GM18507 (cell line): ENCODE measurements at regions not wholly inside any gene's neighbourhood (a gene's known extent, or its start where the extent isn't known, plus 50 kb on each side); places are given as distances from the start of the nearest gene placed in this dataset.

Experiments used
- DNase-seq: peaks from one replicate; pipeline ENCODE4 v3.0.0; 2011; ENCODE audit warnings: low read depth; ENCODE audit not compliant: insufficient read length; ENCODE audit errors: extremely low spot score
- FAIRE-seq: peaks from 2 replicates; lab custom pipeline; 2011; peaks lifted over from hg19 to GRCh38; lab: Jason Lieb, UNC

DNA sequence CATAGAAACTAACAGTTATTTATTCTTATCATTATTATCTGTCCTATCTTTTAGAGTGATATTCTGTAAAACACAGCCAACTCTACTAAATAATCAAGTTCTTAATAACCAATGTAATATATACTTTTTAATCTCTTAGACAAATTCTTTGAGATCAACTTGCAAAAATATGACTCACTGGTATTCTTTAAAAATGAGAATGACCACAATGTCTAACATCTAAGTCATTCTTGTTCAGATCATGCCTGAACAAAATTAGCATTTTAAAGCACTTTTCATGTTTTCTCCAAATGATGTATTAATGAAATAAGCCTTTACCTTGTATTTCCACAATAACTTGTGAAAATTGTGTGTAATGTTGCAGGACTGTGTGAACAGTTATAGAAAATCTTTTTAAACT, 356.9 kb upstream of the RGMB start:
- FAIRE-seq (no peak), DNase-seq (no peak)

DNA sequence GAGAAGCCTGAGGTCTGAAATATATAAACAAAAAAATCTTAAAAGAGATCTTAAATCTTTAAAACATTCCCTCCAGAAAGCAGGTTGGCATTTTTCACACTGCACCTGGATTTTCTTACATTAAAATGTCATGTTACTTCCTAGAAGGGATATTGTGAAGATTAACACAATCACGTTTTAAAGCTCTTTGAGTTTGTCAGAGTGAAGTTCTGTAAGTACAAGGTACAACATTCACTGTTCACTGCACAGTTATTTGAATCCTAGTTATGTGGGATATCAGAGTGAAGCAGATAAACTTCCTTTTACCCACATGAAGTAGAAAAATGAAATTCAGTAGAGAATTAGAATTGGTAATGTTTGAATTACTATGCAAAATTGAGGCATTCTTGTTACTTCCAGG, 353.6 kb upstream of the RGMB start:
- DNase-seq (no peak), FAIRE-seq (no peak)

DNA sequence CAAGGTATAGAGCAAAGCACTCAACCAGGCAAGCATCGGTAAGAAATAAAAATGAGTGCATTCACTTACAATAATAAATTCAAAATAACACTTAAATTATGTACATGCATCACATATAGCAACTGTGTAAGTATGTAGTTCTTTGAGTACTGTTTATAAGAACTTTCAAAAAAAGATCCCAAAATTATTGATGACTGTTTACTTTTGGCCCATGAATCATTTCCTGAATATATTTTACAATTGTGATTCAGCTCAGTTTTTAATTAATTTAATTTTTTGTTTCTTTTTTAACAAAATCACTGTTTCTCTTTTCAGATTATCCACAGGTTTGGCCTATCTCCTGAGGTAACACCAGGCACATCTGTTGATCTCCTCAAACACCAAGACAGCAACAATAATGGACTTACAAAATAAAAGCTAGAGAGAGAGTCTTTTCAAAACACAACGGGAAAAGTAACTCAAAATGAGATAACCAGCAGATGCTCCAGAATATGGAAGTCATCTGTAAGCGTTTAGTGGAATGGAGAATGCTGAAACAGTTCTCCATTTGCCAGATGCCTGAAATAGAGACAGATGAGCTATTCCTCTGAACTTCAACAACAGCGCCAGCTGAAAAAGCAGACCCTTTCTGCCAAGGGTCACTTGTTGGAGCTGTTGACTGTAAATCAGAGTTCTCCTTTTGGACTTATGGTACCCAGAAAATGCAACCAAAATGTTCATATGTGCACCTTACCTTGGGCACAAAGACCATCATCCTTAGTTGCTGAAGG, 348.6 kb upstream of the RGMB start:
- no peak for FAIRE-seq

DNA sequence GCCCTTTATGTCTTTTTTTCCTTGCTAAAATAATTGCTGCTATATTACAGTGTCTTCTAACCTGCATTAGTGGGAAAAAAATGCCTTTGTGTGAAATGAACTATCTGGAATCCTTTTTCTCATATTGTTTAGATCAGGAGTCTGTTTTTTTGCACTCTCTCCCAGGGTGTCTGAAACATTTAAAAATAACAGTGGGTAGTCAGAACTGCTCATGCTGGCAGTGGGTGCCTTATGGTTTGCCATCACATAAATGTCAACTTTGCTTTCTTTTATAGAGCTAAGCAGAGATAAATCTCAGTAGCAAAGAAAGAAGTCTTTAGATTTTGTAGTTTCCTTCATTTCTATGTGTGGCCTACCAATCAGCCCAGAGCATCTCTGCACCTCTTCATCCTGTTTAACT, 347.8 kb upstream of the RGMB start:
- FAIRE-seq (no peak), DNase-seq (no peak)

More for the DNA sequence above, 348.6 kb upstream of the RGMB start:
- DNase-seq = no peak

DNA sequence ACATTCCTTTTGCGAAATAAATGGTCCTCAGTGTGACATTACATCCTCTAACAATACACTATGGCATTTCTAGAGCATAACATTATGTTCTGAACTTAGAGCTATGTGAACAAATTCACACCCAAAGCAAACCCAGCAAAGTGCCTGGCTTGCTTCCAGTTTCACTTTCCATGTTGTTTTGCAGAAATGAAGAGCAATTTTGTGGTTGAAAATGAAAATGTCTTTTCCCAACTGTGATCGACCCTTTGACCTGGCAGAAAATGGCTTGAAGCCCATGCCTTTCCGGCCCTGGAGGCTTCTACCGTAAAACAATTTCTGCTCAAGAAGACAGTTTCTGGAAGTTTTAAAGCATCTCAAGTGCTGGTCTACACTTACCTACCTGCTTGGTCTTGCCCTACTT, 344.7 kb upstream of the RGMB start:
- no peak for DNase-seq
- FAIRE-seq = peak; percentile 15

DNA sequence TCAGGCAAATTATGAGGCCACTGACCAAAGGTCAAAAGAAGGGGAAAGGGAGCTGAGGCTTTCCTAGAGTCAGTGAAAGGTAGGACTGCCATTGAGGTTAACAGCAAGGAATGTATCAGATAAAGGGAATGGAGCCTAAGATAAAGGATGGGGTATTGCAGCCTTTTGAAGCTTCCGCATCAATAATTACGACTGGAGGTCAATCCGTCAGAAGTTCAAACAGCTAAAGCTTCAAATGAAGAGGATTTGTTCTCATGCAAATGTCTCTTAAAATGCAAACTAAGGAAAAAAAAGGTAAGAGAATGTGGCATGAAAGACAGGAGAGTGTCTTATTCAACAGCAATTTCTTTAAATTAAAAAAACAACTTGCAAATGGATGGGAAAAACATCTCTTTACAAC, 341.1 kb upstream of the RGMB start:
- DNase-seq (no peak), FAIRE-seq (no peak)

DNA sequence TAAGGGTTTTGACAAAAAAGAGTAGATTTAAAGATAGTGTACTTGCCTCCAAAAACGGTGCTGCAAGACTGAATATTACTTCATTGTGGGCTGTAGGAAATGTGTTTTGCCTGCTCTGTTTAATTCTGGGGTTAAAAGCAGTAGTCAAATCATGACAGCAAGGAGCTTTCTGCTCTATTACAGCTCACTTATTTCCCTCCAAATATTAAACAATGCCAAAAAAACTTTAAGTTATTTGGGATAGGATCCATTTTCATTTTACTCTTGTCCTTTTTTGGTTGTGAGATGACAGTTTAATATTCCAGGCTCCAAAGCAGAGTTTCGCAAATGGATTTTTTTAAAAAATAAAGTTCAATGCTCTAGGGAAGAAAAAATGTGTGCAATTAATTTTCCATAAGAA, 340.4 kb upstream of the RGMB start:
- DNase-seq (no peak), FAIRE-seq (no peak)

DNA sequence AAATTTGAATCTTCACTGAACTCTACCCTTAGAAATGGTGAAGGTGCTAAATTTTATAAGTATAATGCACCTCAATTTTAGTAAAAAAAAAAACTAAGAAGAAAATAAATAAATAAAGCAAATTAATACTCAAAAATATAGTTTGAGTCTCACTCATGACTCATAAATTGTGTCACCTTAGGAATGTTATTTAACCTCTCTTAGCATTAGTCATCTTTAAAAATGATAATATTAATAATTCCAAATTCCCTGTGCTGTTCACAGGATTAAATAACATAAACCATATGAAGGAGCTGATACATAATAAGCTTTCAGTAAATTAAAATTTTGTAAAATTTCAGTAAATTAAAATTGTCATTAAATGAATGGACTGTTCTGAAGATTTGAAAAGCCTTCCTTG, 339.8 kb upstream of the RGMB start:
- FAIRE-seq (no peak), DNase-seq (no peak)

DNA sequence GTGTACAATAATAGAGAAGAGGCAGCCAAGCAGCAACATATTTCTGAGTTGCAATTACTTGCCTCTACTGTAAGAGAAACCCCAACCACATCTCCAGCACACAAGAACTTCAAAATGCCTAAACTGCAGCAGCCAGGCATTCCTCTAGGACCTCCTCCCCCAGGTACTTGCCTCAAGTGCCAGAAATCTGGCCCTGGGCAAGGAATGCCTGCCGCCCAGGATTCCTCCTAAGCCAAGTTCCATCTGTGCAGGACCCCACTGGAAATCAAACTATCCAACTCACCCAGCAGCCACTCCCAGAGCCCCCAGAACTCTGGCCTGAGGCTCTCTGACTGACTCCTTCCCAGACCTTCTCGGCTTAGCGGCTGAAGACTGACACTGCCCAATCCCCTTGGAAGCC, 336.8 kb upstream of the RGMB start:
- no peak for FAIRE-seq
- no peak for DNase-seq

DNA sequence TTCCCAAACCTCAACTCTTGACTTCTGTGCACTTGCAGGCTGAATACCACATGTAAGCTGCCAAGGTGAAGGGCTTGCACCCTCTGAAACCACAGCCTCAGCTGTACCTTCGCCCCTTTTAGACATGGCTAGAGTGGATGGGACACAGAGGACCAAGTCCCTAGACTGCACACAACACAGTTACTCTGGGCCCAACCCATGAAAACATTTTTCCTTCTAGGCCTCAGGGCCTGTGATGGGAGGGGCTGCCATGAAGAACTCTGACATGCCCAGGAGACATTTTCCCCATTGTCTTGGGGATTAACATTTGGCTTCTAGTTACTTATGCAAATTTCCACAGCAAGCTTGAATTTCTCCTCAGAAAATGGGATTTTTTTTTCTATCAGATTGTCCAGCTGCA, 331.0 kb upstream of the RGMB start:
- FAIRE-seq (no peak), DNase-seq (no peak)

DNA sequence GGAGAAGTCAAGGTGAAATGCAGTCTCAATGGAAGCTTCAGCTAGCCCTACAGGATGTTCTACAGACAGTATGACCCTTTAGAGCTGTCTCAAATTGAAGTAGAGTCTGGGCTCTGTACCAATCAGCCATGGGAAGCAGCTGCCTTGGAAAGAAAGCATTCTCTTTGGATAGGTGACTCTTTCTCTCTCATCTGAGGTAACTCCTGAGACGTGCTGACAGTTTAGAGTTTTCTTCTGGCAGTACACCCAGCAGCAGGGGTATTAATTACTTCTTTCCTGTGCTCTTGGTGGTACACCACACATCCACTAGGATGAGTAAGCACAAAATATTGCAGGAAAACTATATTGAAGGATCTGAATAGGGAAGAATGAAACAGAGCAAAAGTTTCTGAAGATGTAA, 329.6 kb upstream of the RGMB start:
- no peak for DNase-seq
- FAIRE-seq = no peak

DNA sequence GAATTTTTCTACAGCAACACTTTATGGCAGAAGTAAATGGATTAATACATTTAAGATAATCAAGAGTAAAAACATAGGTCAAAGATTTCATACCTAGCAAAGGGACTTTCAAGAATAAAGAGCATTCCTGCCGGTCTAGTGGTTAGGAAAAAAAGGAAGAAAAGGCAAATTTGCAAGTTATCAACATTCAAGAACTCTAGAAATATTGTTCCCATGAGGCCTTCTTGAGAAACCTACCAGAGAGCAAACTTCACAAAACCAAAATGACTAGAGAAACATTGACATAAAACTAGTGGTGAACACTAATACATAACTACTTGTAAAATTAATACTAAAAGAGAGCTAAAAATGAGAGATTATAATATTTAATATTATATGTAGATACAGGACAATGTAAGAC, 320.2 kb upstream of the RGMB start:
- DNase-seq = no peak
- no peak for FAIRE-seq

DNA sequence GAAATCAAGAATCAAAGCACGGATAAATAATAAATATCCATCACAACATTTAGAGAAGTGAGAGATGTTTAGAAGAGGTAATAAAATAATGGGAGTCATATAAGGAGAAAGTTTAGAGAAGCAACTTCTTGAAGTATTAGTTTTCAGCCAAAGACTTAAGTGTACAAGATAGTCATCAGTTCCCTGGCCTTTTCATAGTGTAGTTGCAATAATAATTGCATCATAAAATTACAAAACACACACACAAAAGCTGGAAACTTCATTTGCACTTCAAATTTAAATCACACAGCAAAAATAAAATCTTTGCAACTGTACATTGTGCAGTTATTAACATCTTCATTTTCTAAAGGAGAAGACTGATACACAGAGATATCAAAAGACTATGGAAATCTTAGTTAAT, 319.1 kb upstream of the RGMB start:
- FAIRE-seq (no peak), DNase-seq (no peak)

DNA sequence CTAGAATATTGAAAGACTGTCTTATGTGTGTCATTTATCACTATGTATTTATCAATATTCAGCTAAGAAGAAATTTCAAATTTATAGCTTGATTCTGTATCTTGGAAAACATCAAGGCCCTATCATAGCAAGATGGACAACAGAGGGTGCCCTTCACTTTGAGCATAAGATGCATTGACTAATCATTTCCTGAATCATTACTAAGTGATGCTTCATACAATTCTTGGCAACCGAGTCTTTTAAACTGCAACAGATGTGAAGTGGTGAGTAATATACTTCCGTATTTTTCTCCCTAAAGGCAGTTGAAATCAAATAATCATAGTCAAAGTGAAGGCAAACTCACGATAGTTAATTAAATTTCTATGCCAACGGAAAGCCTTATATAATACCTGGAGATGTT, 318.6 kb upstream of the RGMB start:
- FAIRE-seq (no peak), DNase-seq (no peak)

DNA sequence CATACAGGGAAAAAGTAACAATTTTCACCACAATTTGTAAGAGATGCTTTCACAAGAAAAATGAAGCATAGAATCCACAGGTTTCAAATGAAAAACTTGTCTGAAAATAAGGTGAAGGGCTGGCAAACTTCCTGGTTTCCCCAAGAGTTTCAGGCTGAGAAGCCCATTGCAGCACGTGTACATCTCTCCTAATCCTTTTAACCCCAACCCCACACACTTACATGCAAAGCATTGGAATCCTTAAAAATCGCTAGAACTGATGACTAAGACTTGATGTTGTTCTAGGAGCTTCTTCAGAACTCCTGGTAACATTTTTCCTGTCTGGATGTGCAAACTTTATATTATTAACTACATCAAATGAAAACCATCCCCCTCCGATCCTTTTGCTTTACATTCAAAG, 317.8 kb upstream of the RGMB start:
- no peak for FAIRE-seq

DNA sequence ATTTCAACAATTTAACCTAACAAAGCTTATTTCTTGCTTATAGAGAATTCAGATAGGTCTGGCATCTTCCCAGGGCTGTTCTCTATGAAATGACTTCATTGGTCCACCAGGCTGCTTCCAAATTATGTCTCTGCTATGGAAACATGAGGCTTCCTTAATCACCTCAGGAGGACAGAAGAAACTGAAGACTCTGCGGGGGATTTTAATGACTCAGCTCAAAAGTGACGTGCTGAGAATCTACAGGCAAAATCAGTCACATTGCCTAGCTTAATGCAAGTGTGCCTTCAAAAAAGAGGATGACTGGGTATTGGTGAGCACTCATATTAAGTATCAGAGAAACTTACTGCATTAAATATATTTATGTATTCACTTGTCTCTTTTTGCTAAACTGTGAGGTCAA, 315.5 kb upstream of the RGMB start:
- DNase-seq (no peak), FAIRE-seq (no peak)

More for the DNA sequence above, 317.8 kb upstream of the RGMB start:
- no peak for DNase-seq

DNA sequence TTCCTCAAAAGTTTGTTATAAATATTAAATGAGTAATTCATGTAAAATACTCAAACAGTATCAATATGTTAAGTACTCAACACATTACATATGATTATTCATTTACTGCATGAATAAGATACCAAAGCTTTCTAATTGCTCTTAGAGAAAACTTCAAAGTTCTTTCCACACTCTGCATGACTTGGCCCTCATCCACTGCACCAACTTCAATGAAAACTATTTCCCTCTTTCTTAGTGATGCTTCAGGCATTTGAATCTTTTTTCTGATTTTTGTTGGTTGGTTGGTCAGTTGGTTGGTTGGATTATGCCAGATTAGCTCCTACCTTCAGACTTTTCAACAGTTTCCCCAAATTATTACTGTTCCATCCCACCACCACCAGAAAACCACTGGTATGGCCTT, 314.7 kb upstream of the RGMB start:
- DNase-seq (no peak), FAIRE-seq (no peak)

DNA sequence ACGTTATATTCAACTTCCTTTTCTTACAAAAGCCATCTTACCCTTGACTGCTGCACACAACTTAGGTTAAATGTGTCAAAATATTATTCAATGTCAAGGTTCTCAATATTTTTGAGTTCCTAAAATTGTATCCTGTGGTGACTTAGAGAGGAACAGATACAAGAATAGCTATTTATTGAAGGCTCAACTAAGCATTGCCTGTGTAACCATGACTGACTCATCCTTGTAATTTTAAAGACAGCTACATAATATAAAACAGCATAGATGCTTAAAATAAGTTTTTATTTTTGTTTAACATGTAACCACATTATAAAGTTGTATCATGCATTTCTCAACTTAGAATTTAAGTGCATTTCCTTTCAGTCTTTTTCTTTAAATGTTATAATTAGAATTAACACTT, 312.9 kb upstream of the RGMB start:
- FAIRE-seq (no peak), DNase-seq (no peak)

DNA sequence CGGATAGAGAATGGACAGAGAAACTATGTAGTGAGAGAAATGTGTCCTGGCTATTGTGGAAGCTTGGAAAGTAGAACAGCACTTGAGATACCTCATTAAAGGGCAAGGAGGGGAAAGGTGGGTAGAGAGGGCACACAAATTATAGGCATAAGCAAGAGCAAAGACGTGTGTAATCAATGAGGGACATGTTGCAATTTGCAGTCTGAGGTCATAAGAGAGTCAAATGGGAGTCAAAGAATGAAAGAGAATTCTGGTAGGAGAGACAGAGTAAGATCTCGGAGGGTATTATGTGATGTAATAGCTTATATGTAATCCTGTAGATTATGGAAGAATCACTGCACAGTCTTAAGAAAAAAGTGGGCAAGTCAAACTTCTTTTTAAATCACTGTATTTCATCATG, 312.0 kb upstream of the RGMB start:
- DNase-seq (no peak), FAIRE-seq (no peak)

DNA sequence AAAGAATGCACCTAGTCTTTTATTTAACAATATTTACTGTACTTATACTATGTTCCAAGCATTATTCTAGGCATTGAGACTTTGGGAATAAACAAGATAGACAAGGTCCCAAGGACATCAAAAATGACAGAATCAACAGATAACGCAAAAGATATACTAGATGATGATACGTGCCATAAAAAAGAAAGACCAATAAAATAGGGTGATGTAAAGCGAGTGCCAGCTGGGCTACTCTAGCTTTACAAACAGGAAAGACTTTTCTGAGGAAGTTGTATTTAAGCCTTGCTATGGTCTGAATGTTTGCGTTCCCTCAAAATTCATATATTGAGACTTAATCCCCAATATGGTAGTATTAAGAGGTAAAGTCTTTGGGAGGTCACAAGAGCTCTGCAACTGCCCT, 310.2 kb upstream of the RGMB start:
- FAIRE-seq = no peak
- no peak for DNase-seq

DNA sequence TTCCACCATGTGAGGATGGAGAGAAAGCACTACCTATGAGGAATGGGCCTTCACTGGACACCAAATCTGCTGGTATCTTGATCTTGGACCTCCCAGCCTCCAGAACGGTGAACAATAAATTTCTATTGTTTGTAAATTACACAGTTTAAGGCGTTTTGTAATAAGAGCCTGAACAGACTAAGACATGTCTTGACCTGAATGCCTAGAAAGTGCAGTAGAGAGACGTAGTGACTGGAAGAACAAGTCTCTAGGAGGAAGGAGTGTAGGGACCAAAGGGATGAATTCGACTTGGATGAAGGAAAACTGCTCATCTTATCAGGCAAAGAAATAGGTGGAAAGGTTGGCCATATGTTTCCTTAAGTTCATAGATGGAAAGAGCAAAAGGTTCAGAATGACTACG, 309.8 kb upstream of the RGMB start:
- DNase-seq (no peak), FAIRE-seq (no peak)

DNA sequence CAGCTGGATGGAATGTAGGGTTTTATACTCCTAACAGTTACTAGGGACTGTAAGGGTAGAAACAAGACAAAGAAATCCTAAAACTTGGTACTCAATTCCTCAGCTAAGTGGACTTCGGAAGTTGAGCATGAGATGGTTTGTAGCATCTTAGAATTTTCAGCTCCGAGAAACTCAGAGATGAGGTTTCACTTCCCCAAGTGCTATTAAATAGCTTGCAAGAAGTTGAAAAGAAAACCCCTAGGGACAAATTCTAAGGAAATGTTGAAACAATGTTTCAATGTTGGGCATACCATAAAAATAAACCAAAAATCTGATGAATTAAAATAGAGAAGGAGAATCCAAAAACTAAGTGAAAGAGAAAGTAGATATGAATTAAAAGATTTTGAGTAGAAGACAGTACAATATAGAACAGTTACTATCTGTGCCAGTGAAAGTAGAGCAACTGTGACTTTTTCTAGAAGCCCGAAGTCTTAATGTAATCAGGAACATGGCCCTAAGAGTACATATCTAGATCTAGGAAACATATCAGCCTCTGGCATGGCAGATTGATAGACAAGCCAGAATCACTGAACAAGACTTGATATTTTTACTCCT, 308.6 kb upstream of the RGMB start:
- peak; percentile 49 for FAIRE-seq

More for the DNA sequence above, 308.6 kb upstream of the RGMB start:
- DNase-seq = no peak
